ENCODE measurements at regions not wholly inside any gene's neighbourhood (a gene's known extent, or its start where the extent isn't known, plus 50 kb on each side); places are given as distances from the start of the nearest gene placed in this dataset.

- no peak for DNase-seq (ENCODE audit: low read depth)
- no peak overlapping the region for H3K4me3 ChIP-seq (ENCODE audit: control insufficient read depth, low read depth, low read length)
- no peak for TF ChIP-seq CTCF (conservative IDR thresholded peaks at IDR 0.05; ENCODE audit: control insufficient read depth, insufficient read depth, low read depth, low read length)
Measured at GRCh38 chr17:74018115-74018514, 185.4 kb upstream of the RPL38 start.

GRCh38 chr17:74019271-74019670 lies 184.2 kb upstream of the RPL38 start:
- no peak for TF ChIP-seq CTCF (conservative IDR thresholded peaks at IDR 0.05; ENCODE audit: control insufficient read depth, insufficient read depth, low read depth, low read length)
- no peak for DNase-seq (ENCODE audit: low read depth)
- no peak overlapping the region for H3K4me3 ChIP-seq (ENCODE audit: control insufficient read depth, low read depth, low read length)

GRCh38 chr17:74019860-74020259 lies 183.6 kb upstream of the RPL38 start:
- no peak for TF ChIP-seq CTCF (conservative IDR thresholded peaks at IDR 0.05; ENCODE audit: control insufficient read depth, insufficient read depth, low read depth, low read length)
- H3K4me3 ChIP-seq (ENCODE audit: control insufficient read depth, low read depth, low read length), result no peak overlapping the region
- DNase-seq (ENCODE audit: low read depth), result no peak

GRCh38 chr17:74020522-74020921 lies 183.0 kb upstream of the RPL38 start:
- no peak overlapping the region for H3K4me3 ChIP-seq (ENCODE audit: control insufficient read depth, low read depth, low read length)
- no peak for DNase-seq (ENCODE audit: low read depth)
- no peak for TF ChIP-seq CTCF (conservative IDR thresholded peaks at IDR 0.05; ENCODE audit: control insufficient read depth, insufficient read depth, low read depth, low read length)

GRCh38 chr17:74024871-74025531 lies 178.5 kb upstream of the RPL38 start:
- no peak for TF ChIP-seq CTCF (conservative IDR thresholded peaks at IDR 0.05; ENCODE audit: control insufficient read depth, insufficient read depth, low read depth, low read length)
- H3K4me3 ChIP-seq (ENCODE audit: control insufficient read depth, low read depth, low read length), result no peak overlapping the region
- no peak for DNase-seq (ENCODE audit: low read depth)

- TF ChIP-seq CTCF (conservative IDR thresholded peaks at IDR 0.05; ENCODE audit: control insufficient read depth, insufficient read depth, low read depth, low read length), result no peak
- no peak for DNase-seq (ENCODE audit: low read depth)
- no peak overlapping the region for H3K4me3 ChIP-seq (ENCODE audit: control insufficient read depth, low read depth, low read length)
Measured at GRCh38 chr17:74027444-74027843, 176.0 kb upstream of the RPL38 start.
